ENCODE measurements at regions not wholly inside any gene's neighbourhood (a gene's known extent, or its start where the extent isn't known, plus 50 kb on each side); places are given as distances from the start of the nearest gene placed in this dataset.

DNA sequence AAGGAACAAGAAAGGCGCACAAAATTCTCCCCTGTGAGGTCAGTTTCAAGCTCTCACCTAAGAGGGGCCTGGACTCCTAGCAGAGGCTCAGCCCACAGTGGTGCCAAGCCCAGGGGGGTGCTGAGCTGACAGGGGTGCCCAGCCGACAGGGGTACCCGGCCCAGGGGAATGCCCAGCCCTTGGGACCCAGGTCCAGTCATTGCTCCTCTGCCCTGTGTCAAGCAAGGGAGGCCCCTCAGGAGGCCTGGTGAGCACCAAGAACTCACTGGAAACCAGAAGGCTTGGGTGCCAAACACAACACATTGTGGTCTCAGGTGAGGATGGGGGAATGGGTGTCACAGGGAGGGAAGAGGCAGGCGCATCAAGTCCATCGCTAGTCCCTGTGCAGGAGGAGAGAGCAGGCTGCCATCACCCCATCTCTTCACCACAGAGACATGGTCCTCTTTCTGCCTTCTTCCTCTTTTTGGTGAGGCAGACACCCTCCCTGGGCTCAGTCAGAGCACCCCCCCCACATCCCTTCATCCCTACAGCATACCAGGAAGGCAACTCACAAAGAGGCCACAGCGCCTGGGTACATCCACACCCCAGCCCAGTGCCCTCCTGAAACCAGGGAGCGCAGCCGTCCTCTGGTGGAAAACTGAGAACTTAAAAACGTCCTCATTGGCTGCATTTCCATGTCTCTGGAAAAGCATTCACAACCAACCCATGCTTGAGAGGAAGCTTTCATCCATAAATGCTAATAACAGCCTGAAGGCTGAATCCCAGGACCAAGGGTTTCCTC, 111.3 kb downstream of the BANF2 start:
- Histone ChIP-seq H3K4me3 (ENCODE audit: low read depth, low read length) (no peak overlapping the region), H3K9me3 (ENCODE audit: severe bottlenecking) (no peaks in the 10 kb centered on the region), H3K27me3 (ENCODE audit: insufficient read depth, low read depth, severe bottlenecking) (no peaks in the 10 kb centered on the region), H3K36me3 (no peaks in the 10 kb centered on the region), H3K27ac (no peak overlapping the region)
- TF ChIP-seq, protein P1, sequence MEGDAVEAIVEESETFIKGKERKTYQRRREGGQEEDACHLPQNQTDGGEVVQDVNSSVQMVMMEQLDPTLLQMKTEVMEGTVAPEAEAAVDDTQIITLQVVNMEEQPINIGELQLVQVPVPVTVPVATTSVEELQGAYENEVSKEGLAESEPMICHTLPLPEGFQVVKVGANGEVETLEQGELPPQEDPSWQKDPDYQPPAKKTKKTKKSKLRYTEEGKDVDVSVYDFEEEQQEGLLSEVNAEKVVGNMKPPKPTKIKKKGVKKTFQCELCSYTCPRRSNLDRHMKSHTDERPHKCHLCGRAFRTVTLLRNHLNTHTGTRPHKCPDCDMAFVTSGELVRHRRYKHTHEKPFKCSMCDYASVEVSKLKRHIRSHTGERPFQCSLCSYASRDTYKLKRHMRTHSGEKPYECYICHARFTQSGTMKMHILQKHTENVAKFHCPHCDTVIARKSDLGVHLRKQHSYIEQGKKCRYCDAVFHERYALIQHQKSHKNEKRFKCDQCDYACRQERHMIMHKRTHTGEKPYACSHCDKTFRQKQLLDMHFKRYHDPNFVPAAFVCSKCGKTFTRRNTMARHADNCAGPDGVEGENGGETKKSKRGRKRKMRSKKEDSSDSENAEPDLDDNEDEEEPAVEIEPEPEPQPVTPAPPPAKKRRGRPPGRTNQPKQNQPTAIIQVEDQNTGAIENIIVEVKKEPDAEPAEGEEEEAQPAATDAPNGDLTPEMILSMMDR (IDR thresholded peaks at IDR 0.05; ENCODE audit: low read depth, low read length): no peak
- DNase-seq: no peak

DNA sequence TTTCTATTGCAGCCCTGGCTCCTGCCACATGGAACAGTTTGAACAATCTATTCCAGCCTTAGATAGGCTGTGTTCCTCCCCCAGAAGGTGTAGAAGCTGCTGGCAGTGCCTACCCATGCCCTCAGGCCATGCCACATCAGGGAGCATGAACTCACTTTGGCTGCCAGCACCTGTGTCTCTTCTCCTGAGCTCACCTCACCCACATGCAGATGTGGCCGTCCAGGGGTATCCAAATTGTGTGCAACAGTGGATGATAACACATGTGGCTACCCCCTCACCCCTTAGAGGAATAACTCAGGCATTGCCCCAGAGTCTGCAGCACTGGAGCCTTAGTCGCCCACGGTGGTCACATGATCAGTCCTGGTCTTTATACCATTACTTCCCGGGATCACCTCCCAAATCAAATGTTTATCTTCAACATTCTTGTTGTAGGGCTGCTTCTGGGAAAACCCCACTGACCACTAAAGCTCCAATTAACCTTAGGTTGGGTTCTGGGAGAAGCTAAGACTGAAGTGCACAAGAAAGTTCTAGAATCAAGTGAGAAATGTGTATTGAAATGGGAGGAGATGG, 110.4 kb downstream of the BANF2 start:
- H3K9me3 ChIP-seq (ENCODE audit: severe bottlenecking): peaks cover under 1% of the 10 kb centered on the region
- no peak for DNase-seq
- TF ChIP-seq, protein P1 (IDR thresholded peaks at IDR 0.05; ENCODE audit: low read depth, low read length): no peak
- H3K4me3 ChIP-seq (ENCODE audit: low read depth, low read length): no peak overlapping the region
- H3K27me3 ChIP-seq (ENCODE audit: insufficient read depth, low read depth, severe bottlenecking): no peaks in the 10 kb centered on the region
- H3K36me3 ChIP-seq: no peaks in the 10 kb centered on the region
- H3K27ac ChIP-seq: no peak overlapping the region

DNA sequence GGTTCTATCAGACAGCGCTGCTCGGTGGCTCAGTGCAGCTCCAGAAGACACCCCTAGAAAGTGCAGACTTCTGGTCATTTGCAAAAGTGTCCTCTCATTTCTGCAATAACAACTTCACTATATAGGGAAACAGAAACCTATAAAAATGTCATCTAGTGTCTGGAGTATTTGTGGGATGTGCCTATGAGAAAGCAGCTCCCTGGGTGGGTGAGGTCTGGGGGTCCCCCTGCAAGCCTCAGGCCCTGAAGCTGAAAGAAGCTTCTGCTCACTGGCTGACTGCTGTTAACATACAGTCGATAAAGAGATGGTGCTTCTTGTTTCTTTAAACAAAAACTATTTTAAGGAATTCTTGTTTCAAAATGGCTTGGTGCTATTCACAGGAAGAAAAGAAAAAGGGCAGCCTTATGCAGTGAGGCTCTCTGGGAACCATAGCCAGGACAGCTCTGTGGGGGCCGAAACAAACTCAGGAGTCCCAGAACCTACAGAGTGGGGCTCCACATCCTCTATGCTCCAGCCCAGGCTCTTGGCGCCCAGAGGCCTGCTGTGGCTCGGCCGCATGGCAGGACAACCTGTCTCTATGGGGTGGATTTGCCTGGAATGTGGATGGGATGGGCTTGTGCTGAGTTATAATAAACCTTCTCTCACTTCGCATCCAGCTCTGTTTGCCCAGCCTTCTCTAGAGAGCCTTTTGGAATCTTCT, 109.7 kb downstream of the BANF2 start:
- H3K27ac ChIP-seq: no peak overlapping the region
- TF ChIP-seq, protein P1 (IDR thresholded peaks at IDR 0.05; ENCODE audit: low read depth, low read length): no peak

DNA sequence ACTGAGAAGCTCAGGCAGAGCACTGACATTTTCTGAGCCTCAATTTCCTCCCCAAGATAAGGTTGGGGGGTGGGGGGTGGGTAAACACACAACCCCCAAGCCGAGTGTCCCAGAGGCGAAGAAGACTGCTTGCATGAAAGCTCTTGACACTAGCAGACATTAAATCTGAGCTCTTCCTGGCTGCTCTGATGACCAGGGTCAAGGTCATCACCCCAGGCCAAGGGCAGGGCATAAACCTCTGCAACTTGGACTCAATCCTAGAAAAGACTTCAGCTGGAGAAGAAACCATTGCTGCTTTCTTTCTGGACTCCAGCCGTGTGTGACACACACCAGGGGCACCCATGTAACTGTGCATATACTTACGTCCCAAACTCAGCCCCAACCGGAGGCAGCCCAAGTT, 109.0 kb downstream of the BANF2 start:
- peaks cover 2% of the 10 kb centered on the region for H3K9me3 ChIP-seq (ENCODE audit: severe bottlenecking)
- TF ChIP-seq, protein P1 (IDR thresholded peaks at IDR 0.05; ENCODE audit: low read depth, low read length): no peak

More for the DNA sequence above, 109.7 kb downstream of the BANF2 start:
- H3K4me3 ChIP-seq (ENCODE audit: low read depth, low read length): no peak overlapping the region
- H3K36me3 ChIP-seq: no peaks in the 10 kb centered on the region
- DNase-seq: no peak
- no peaks in the 10 kb centered on the region for H3K27me3 ChIP-seq (ENCODE audit: insufficient read depth, low read depth, severe bottlenecking)
- H3K9me3 ChIP-seq (ENCODE audit: severe bottlenecking): peaks cover 2% of the 10 kb centered on the region

DNA sequence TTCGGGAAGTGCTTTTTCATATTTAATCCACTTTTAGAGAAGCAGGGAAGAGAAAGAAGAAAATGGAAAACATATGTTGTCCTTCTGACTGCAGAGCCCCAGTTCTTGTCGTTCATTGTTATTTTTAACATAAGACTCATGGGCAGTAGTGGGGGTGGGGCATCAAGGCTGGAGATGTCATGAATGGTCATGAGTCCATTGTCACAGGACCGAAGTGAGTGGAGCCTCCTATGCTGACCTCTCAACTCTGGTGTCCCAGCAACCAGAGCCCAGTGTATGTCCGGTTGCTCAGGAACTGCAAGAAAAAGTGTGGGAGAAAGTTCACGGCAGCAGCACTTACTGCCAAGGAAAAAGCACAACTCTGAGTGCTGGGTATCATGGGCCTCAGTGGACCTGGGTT, 108.6 kb downstream of the BANF2 start:
- no peaks in the 10 kb centered on the region for H3K36me3 ChIP-seq
- no peak overlapping the region for H3K27ac ChIP-seq
- DNase-seq: no peak
- no peak overlapping the region for H3K4me3 ChIP-seq (ENCODE audit: low read depth, low read length)
- H3K9me3 ChIP-seq (ENCODE audit: severe bottlenecking): peaks cover 2% of the 10 kb centered on the region
- TF ChIP-seq, protein P1 (IDR thresholded peaks at IDR 0.05; ENCODE audit: low read depth, low read length): no peak
- H3K27me3 ChIP-seq (ENCODE audit: insufficient read depth, low read depth, severe bottlenecking): no peaks in the 10 kb centered on the region

More for the DNA sequence above, 109.0 kb downstream of the BANF2 start:
- Histone ChIP-seq H3K4me3 (ENCODE audit: low read depth, low read length) (no peak overlapping the region), H3K27me3 (ENCODE audit: insufficient read depth, low read depth, severe bottlenecking) (no peaks in the 10 kb centered on the region), H3K36me3 (no peaks in the 10 kb centered on the region), H3K27ac (no peak overlapping the region)
- DNase-seq: no peak
